H1 (cell line): ENCODE measurements at regions not wholly inside any gene's neighbourhood (a gene's known extent, or its start where the extent isn't known, plus 50 kb on each side); places are given as distances from the start of the nearest gene placed in this dataset.

Experiments used
- CTCF ChIA-PET: fragments of 300-600 bp; sonication (Branson Sonifier 250); formaldehyde crosslinking; loops from one replicate; lab custom pipeline; 2021; ENCODE audit not compliant: partially characterized antibody; lab: Charles Lee
- POLR2A ChIA-PET: fragments of 300-600 bp; sonication (Branson Sonifier 250); formaldehyde crosslinking; loops from one replicate; lab custom pipeline; 2021; ENCODE audit warnings: inconsistent platforms; ENCODE audit not compliant: partially characterized antibody; lab: Charles Lee
- DNase-seq, 2 experiments: peaks; one replicate each; pipeline versions ENCODE4 v3.0.0 to v3.0.0-alpha.2; 2010 to 2022; ENCODE audit warnings: low spot score in 2 of 2, low read depth in 1 of 2, mixed read lengths in 1 of 2
- FAIRE-seq: peaks from 2 replicates; lab custom pipeline; 2011; peaks lifted over from hg19 to GRCh38; lab: Jason Lieb, UNC
- H2AFZ ChIP-seq: 2 replicates; pipeline ENCODE4 v1.8.1; 2012; ENCODE audit warnings: low read length, inconsistent platforms
- H2AK5ac ChIP-seq: 2 replicates; pipeline ENCODE4 v1.6.1; 2013; ENCODE audit warnings: low read depth, low read length
- H2BK120ac ChIP-seq: replicated peaks from 2 replicates; pipeline ENCODE3; 2013; ENCODE audit warnings: low read depth, low read length, inconsistent platforms
- H2BK12ac ChIP-seq: 2 replicates; pipeline ENCODE4 v1.6.1; 2013; ENCODE audit warnings: low read depth, low read length
- H2BK15ac ChIP-seq: 2 replicates; pipeline ENCODE4 v1.6.1; 2013; ENCODE audit warnings: low read length
- H2BK20ac ChIP-seq: 2 replicates; pipeline ENCODE4 v1.6.1; 2013; ENCODE audit warnings: low read length
- H2BK5ac ChIP-seq: 2 replicates; pipeline ENCODE4 v1.6.1; 2013; ENCODE audit warnings: low read depth, low read length
- H3K14ac ChIP-seq: 2 replicates; pipeline ENCODE4 v1.6.1; 2013; ENCODE audit warnings: inconsistent platforms; ENCODE audit not compliant: insufficient read length
- H3K18ac ChIP-seq: 2 replicates; pipeline ENCODE4 v1.6.1; 2013; ENCODE audit warnings: low read length; ENCODE audit errors: extremely low read depth
- H3K23ac ChIP-seq: 2 replicates; pipeline ENCODE4 v1.6.1; 2013; ENCODE audit warnings: inconsistent platforms; ENCODE audit not compliant: insufficient read length
- H3K23me2 ChIP-seq: 2 replicates; pipeline ENCODE4 v1.6.1; 2013; ENCODE audit warnings: low read depth, low read length
- H3K27ac ChIP-seq: 2 replicates; pipeline ENCODE4 v1.6.1; 2011; ENCODE audit warnings: low read depth, low read length, inconsistent platforms
- H3K27me3 ChIP-seq, 4 experiments: replicated peaks in 1 of 4; 1 replicate in 1 of 4; 2 replicates in 3 of 4; pipeline versions ENCODE4 v1.6.1 to v1.8.1; 2011 to 2013; ENCODE audit warnings: low read length in 3 of 4, mild to moderate bottlenecking in 3 of 4, inconsistent platforms in 2 of 4, mixed read lengths in 2 of 4, moderate library complexity in 1 of 4; ENCODE audit not compliant: control insufficient read depth in 3 of 4, insufficient read depth in 3 of 4; ENCODE audit errors: extremely low read depth in 1 of 4
- H3K36me3 ChIP-seq, 4 experiments: 2 replicates each; pipeline versions ENCODE4 v1.6.1 to v1.8.1; 2011 to 2013; ENCODE audit warnings: mild to moderate bottlenecking in 4 of 4, low read length in 3 of 4, moderate library complexity in 2 of 4, control low read depth in 1 of 4, inconsistent platforms in 1 of 4; ENCODE audit not compliant: insufficient read depth in 4 of 4, control insufficient read depth in 2 of 4
- H3K4ac ChIP-seq: replicated peaks from 2 replicates; pipeline ENCODE3; 2013; ENCODE audit warnings: low read length, low read depth, mixed read lengths, inconsistent platforms; ENCODE audit not compliant: insufficient read length
- H3K4me1 ChIP-seq, 4 experiments: replicated peaks in 1 of 4; 1 replicate in 1 of 4; 2 replicates in 3 of 4; pipeline versions ENCODE4 v1.6.1 to v1.8.1; 2011 to 2013; ENCODE audit warnings: low read length in 3 of 4, inconsistent platforms in 2 of 4, mixed read lengths in 1 of 4; ENCODE audit not compliant: insufficient read depth in 4 of 4, control insufficient read depth in 3 of 4
- H3K4me2 ChIP-seq, 2 experiments: 2 replicates each; pipeline versions ENCODE4 v1.6.1 to v1.8.1; 2011 to 2013; ENCODE audit warnings: low read depth in 2 of 2, low read length in 2 of 2, control low read depth in 1 of 2, inconsistent platforms in 1 of 2, mild to moderate bottlenecking in 1 of 2; ENCODE audit not compliant: insufficient read depth in 1 of 2
- H3K4me3 ChIP-seq, 4 experiments: fragments of 200-600, 300-600 bp in 1 of 4; sonication (generic), shearing (Covaris generic), sonication (Bioruptor Twin) in 1 of 4; 2 replicates each; pipeline versions ENCODE4 v1.5.1 to v1.8.1; 2011 to 2016; ENCODE audit warnings: low read length in 4 of 4, low read depth in 3 of 4, control low read depth in 2 of 4, inconsistent platforms in 2 of 4, mild to moderate bottlenecking in 2 of 4, mixed read lengths in 1 of 4, moderate library complexity in 1 of 4; ENCODE audit not compliant: insufficient read depth in 2 of 4; ENCODE audit errors: extremely low read depth in 1 of 4
- H3K56ac ChIP-seq: replicated peaks from 2 replicates; pipeline ENCODE3; 2013; ENCODE audit warnings: low read depth, mild to moderate bottlenecking, mixed read lengths, low read length, inconsistent platforms; ENCODE audit not compliant: insufficient read length
- H3K79me1 ChIP-seq: 2 replicates; pipeline ENCODE4 v1.6.1; 2013; ENCODE audit warnings: low read depth, low read length, control low read depth
- H3K79me2 ChIP-seq, 2 experiments: 2 replicates each; pipeline versions ENCODE4 v1.6.1 to v1.8.1; 2012 to 2013; ENCODE audit warnings: low read length in 2 of 2, mild to moderate bottlenecking in 2 of 2, inconsistent platforms in 1 of 2; ENCODE audit not compliant: insufficient read depth in 2 of 2, control insufficient read depth in 1 of 2
- H3K9ac ChIP-seq, 4 experiments: replicated peaks in 1 of 4; 1 replicate in 1 of 4; 2 replicates in 3 of 4; pipeline versions ENCODE4 v1.6.1 to v1.8.1; 2011 to 2013; ENCODE audit warnings: low read depth in 3 of 4, low read length in 3 of 4, control low read depth in 2 of 4, mild to moderate bottlenecking in 2 of 4, moderate library complexity in 2 of 4, inconsistent platforms in 1 of 4; ENCODE audit errors: extremely low read depth in 1 of 4
- H3K9me3 ChIP-seq, 2 experiments: 2 replicates each; pipeline versions ENCODE4 v1.6.1 to v1.8.1; 2012 to 2013; ENCODE audit warnings: mild to moderate bottlenecking in 2 of 2, moderate library complexity in 2 of 2, control low read depth in 1 of 2, inconsistent platforms in 1 of 2, low read depth in 1 of 2, low read length in 1 of 2, mixed read lengths in 1 of 2; ENCODE audit not compliant: insufficient read depth in 2 of 2
- H4K20me1 ChIP-seq, 2 experiments: replicated peaks in 1 of 2; 2 replicates each; pipeline versions ENCODE3 to v1.8.1; 2011 to 2013; ENCODE audit warnings: inconsistent platforms in 2 of 2, low read length in 2 of 2, mild to moderate bottlenecking in 1 of 2; ENCODE audit not compliant: insufficient read depth in 2 of 2, control insufficient read depth in 1 of 2
- H4K5ac ChIP-seq: 2 replicates; pipeline ENCODE4 v1.6.1; 2013; ENCODE audit warnings: low read length, low read depth, mixed read lengths, inconsistent platforms; ENCODE audit not compliant: insufficient read length
- H4K8ac ChIP-seq: 2 replicates; pipeline ENCODE4 v1.8.0; 2013; ENCODE audit warnings: mild to moderate bottlenecking, moderate library complexity, low read length, inconsistent platforms; ENCODE audit not compliant: insufficient read depth; ENCODE audit errors: extremely low read depth
- H4K91ac ChIP-seq: replicated peaks from 2 replicates; pipeline ENCODE3; 2013; ENCODE audit warnings: low read length, mixed read lengths, inconsistent platforms; ENCODE audit not compliant: insufficient read length
- BCL11A ChIP-seq, 2 experiments: IDR thresholded peaks; one replicate each; pipeline ENCODE4 v1.6.1; 2011; ENCODE audit warnings: low read depth in 2 of 2, low read length in 2 of 2, mild to moderate bottlenecking in 2 of 2
- BRCA1 ChIP-seq: IDR thresholded peaks from 2 replicates; pipeline ENCODE4 v1.6.1; 2012; ENCODE audit warnings: low read depth, low read length, improper control_type of control experiment
- CEBPB ChIP-seq: IDR thresholded peaks from 2 replicates; pipeline ENCODE4 v1.6.1; 2012; ENCODE audit warnings: low read depth, low read length
- CREB1 ChIP-seq: IDR thresholded peaks from 2 replicates; pipeline ENCODE4 v1.6.1; 2012; ENCODE audit warnings: inconsistent platforms
- EP300 ChIP-seq, 2 experiments: IDR thresholded peaks; 1 replicate in 1 of 2; 2 replicates in 1 of 2; pipeline ENCODE4 v1.6.1; 2011 to 2012; ENCODE audit warnings: low read depth in 2 of 2, low read length in 2 of 2, mild to moderate bottlenecking in 2 of 2, borderline replicate concordance in 1 of 2, inconsistent platforms in 1 of 2, moderate library complexity in 1 of 2
- HDAC2 ChIP-seq, 2 experiments: fragments of 300-600 bp in 1 of 2; sonication (generic) in 1 of 2; IDR thresholded peaks; 2 replicates each; pipeline ENCODE4 v1.6.1; 2011 to 2012; ENCODE audit warnings: low read depth in 2 of 2, low read length in 2 of 2, mild to moderate bottlenecking in 2 of 2, moderate library complexity in 2 of 2, borderline replicate concordance in 1 of 2, inconsistent platforms in 1 of 2
- KDM4A ChIP-seq: IDR thresholded peaks from one replicate; pipeline ENCODE4 v1.7.1; 2012; ENCODE audit warnings: low read depth, mild to moderate bottlenecking, moderate library complexity, low read length, inconsistent platforms; ENCODE audit not compliant: severe bottlenecking
- POLR2A ChIP-seq, 2 experiments: IDR thresholded peaks; 1 replicate in 1 of 2; 2 replicates in 1 of 2; pipeline ENCODE4 v1.6.1; 2011; ENCODE audit warnings: low read depth in 2 of 2, low read length in 2 of 2, mild to moderate bottlenecking in 2 of 2; ENCODE audit errors: control extremely low read depth in 1 of 2
- RAD21 ChIP-seq, 2 experiments: IDR thresholded peaks in 1 of 2; conservative IDR thresholded peaks in 1 of 2; 2 replicates each; pipeline ENCODE4 v1.6.1; 2011; ENCODE audit warnings: low read depth in 2 of 2, low read length in 2 of 2, improper control_type of control experiment in 1 of 2, inconsistent platforms in 1 of 2, mild to moderate bottlenecking in 1 of 2, moderate library complexity in 1 of 2
- RFX5 ChIP-seq: IDR thresholded peaks from 2 replicates; pipeline ENCODE4 v1.6.1; 2011; ENCODE audit warnings: low read depth, low read length, improper control_type of control experiment, borderline replicate concordance
- RNF2 ChIP-seq: fragments of 200-900, 300-1000 bp; sonication (generic); IDR thresholded peaks from 2 replicates; pipeline ENCODE4 v1.7.1; 2016; ENCODE audit warnings: borderline replicate concordance, low read depth, mild to moderate bottlenecking, antibody characterized with exemption, low read length; ENCODE audit not compliant: poor library complexity, severe bottlenecking; ENCODE audit errors: missing control alignments
- SP2 ChIP-seq: IDR thresholded peaks from 2 replicates; pipeline ENCODE4 v1.6.1; 2012; ENCODE audit warnings: mild to moderate bottlenecking, low read length, inconsistent platforms
- SUZ12 ChIP-seq: fragments of 200-600 bp; sonication (generic); IDR thresholded peaks from 2 replicates; pipeline ENCODE4 v1.6.1; 2012; ENCODE audit warnings: mild to moderate bottlenecking, inconsistent platforms, low read length, moderate library complexity, mixed read lengths
- WGBS, 2 experiments: shearing (Covaris generic) in 1 of 2; methylation state at CpG; one replicate each; pipeline versions ENCODE4 v1.1.6 to v1.1.7; 2013 to 2015; ENCODE audit warnings: low lambda C conversion rate in 2 of 2, mixed read lengths in 2 of 2, inconsistent platforms in 1 of 2, low coverage in 1 of 2, missing lambda C conversion rate in 1 of 2; ENCODE audit not compliant: insufficient replicate concordance in 2 of 2, insufficient coverage in 1 of 2, insufficient read length in 1 of 2; ENCODE audit errors: extremely low coverage in 1 of 2, missing lambda C conversion rate in 1 of 2; 5-methylcytosine and 5-hydroxymethylcytosine counted together
- TF ChIP-seq, protein P1 (sequence below): IDR thresholded peaks from 2 replicates; pipeline ENCODE4 v1.6.1; 2011; ENCODE audit warnings: low read depth, mild to moderate bottlenecking, low read length; ENCODE audit not compliant: insufficient read depth

DNA sequence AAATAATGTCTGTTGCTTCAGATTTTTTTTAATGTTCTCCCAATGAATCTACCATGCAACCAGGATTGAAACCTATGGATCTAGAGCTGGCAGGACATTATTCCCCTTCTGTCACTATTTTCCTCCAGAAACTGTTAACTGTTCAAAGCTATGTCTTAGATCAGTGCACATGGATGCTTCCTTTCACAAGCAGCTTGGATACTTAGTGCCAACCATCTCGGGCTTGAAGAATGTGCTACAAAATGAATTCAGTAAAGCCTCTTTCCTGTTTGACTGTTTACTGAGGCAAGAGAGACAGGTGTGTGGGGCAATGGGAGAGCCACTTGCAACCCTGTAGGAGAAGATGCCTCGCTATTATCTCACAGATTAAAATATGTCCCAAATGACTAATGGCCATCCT is 774.8 kb downstream of the KCTD16 start:
- no peak overlapping the region for H2AK5ac ChIP-seq
- FAIRE-seq (no peak), DNase-seq (no peak)
- no peaks in the 10 kb centered on the region for H3K27me3 ChIP-seq
- WGBS, 2 experiments = 85% methylated on average over 2 of the region's 2 CpGs; no CpG with 5 or more reads in 1 of the 2 experiments
- no peak overlapping the region for H2BK20ac ChIP-seq
- H3K56ac ChIP-seq = no peak overlapping the region
- H3K23ac ChIP-seq = no peak overlapping the region
- H3K4ac ChIP-seq = no peak overlapping the region
- H3K18ac ChIP-seq = no peak overlapping the region
- H3K27ac ChIP-seq = no peak overlapping the region
- no peak overlapping the region for H4K5ac ChIP-seq
- H3K4me2 ChIP-seq = no peak overlapping the region
- CTCF ChIA-PET = interaction anchor here (1.2 kb wide), 1 partner anchor 34 kb away, joined by 3 read pairs; no protein-coding TSS in a partner anchor
- H3K9me3 ChIP-seq = no peaks in the 10 kb centered on the region
- H2BK15ac ChIP-seq = no peak overlapping the region
- H3K36me3 ChIP-seq = no peaks in the 10 kb centered on the region
- H3K4me3 ChIP-seq = no peak overlapping the region
- no peak overlapping the region for H2BK12ac ChIP-seq
- no peaks in the 10 kb centered on the region for H4K20me1 ChIP-seq
- no peak overlapping the region for H4K91ac ChIP-seq
- H3K9ac ChIP-seq = no peak overlapping the region
- no peaks in the 10 kb centered on the region for H3K23me2 ChIP-seq
- POLR2A ChIA-PET = no interaction called here
- H2BK120ac ChIP-seq = no peak overlapping the region
- H3K79me2 ChIP-seq = no peaks in the 10 kb centered on the region
- H2BK5ac ChIP-seq = no peak overlapping the region
- H3K4me1 ChIP-seq = peaks cover 0 to 2% (median 0%) of the 10 kb centered on the region in 4 experiments; a peak in 1 of 7 replicates
- no peaks in the 10 kb centered on the region for H3K79me1 ChIP-seq
- H4K8ac ChIP-seq = no peak overlapping the region
- no peak overlapping the region for H3K14ac ChIP-seq
- peak overlapping the region; percentile 86; the same call in 1 of the 2 replicates for H2AFZ ChIP-seq
- no peak for TF ChIP-seq SUZ12
- TF ChIP-seq RNF2 = no peak
- no peak for TF ChIP-seq RFX5
- no peak for TF ChIP-seq SP2
- TF ChIP-seq HDAC2 (IDR thresholded peaks at IDR 0.05; ENCODE audit: borderline replicate concordance in 1 of 2, low read depth in 2 of 2, low read length in 2 of 2) = no peak
- TF ChIP-seq, protein P1, sequence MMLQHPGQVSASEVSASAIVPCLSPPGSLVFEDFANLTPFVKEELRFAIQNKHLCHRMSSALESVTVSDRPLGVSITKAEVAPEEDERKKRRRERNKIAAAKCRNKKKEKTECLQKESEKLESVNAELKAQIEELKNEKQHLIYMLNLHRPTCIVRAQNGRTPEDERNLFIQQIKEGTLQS = no peak
- no peak for TF ChIP-seq KDM4A
- no peak for TF ChIP-seq BCL11A (IDR thresholded peaks at IDR 0.05; ENCODE audit: low read depth in 2 of 2, low read length in 2 of 2)
- no peak for TF ChIP-seq POLR2A (IDR thresholded peaks at IDR 0.05; ENCODE audit: control extremely low read depth in 1 of 2, low read depth in 2 of 2, low read length in 2 of 2)
- TF ChIP-seq EP300 (IDR thresholded peaks at IDR 0.05; ENCODE audit: borderline replicate concordance in 1 of 2, low read depth in 2 of 2, low read length in 2 of 2) = no peak
- no peak for TF ChIP-seq CREB1
- no peak for TF ChIP-seq CEBPB
- TF ChIP-seq BRCA1 = no peak
- TF ChIP-seq RAD21 (IDR thresholded peaks at IDR 0.05 in 1 of 2, conservative IDR thresholded peaks at IDR 0.05 in 1 of 2; ENCODE audit: low read depth in 2 of 2, low read length in 2 of 2) = no peak
